ENCODE measurements at regions not wholly inside any gene's neighbourhood (a gene's known extent, or its start where the extent isn't known, plus 50 kb on each side); places are given as distances from the start of the nearest gene placed in this dataset.

- no peaks in the 10 kb centered on the region for H3K36me3 Mint-ChIP-seq (ENCODE audit: low read depth, unreplicated experiment)
- no peak for TF ChIP-seq CTCF (IDR thresholded peaks at IDR 0.05; ENCODE audit: unreplicated experiment)
- H3K4me1 Mint-ChIP-seq (ENCODE audit: unreplicated experiment), result no peaks in the 10 kb centered on the region
- peaks cover 4% of the 10 kb centered on the region for H3K27me3 Mint-ChIP-seq (ENCODE audit: unreplicated experiment)
- H3K27ac Mint-ChIP-seq (ENCODE audit: unreplicated experiment), result no peak overlapping the region
- H3K9me3 Mint-ChIP-seq (ENCODE audit: unreplicated experiment), result no peaks in the 10 kb centered on the region
- no peak overlapping the region for H3K4me3 Mint-ChIP-seq (ENCODE audit: unreplicated experiment)
- no peak for DNase-seq (ENCODE audit: low spot score)
Observed at GRCh38 chr1:30372792-30373433, 350.5 kb downstream of the MATN1 start.

- Mint-ChIP-seq H3K4me1 (ENCODE audit: unreplicated experiment) (no peaks in the 10 kb centered on the region), H3K9me3 (ENCODE audit: unreplicated experiment) (no peaks in the 10 kb centered on the region), H3K27me3 (ENCODE audit: unreplicated experiment) (peaks cover 4% of the 10 kb centered on the region), H3K4me3 (ENCODE audit: unreplicated experiment) (no peak overlapping the region), H3K36me3 (ENCODE audit: low read depth, unreplicated experiment) (no peaks in the 10 kb centered on the region), H3K27ac (ENCODE audit: unreplicated experiment) (no peak overlapping the region)
- DNase-seq (ENCODE audit: low spot score), result no peak
- no peak for TF ChIP-seq CTCF (IDR thresholded peaks at IDR 0.05; ENCODE audit: unreplicated experiment)
Observed at GRCh38 chr1:30371888-30372791, 351.2 kb downstream of the MATN1 start.

GRCh38 chr1:30371179-30371788 lies 352.1 kb downstream of the MATN1 start:
- Mint-ChIP-seq H3K27me3 (ENCODE audit: unreplicated experiment) (peaks cover 4% of the 10 kb centered on the region), H3K36me3 (ENCODE audit: low read depth, unreplicated experiment) (no peaks in the 10 kb centered on the region), H3K9me3 (ENCODE audit: unreplicated experiment) (no peaks in the 10 kb centered on the region), H3K4me3 (ENCODE audit: unreplicated experiment) (no peak overlapping the region), H3K4me1 (ENCODE audit: unreplicated experiment) (no peaks in the 10 kb centered on the region), H3K27ac (ENCODE audit: unreplicated experiment) (no peak overlapping the region)
- DNase-seq (ENCODE audit: low spot score), result no peak
- no peak for TF ChIP-seq CTCF (IDR thresholded peaks at IDR 0.05; ENCODE audit: unreplicated experiment)

- Mint-ChIP-seq H3K36me3 (ENCODE audit: low read depth, unreplicated experiment) (no peaks in the 10 kb centered on the region), H3K27me3 (ENCODE audit: unreplicated experiment) (peaks cover 1% of the 10 kb centered on the region), H3K4me1 (ENCODE audit: unreplicated experiment) (no peaks in the 10 kb centered on the region), H3K4me3 (ENCODE audit: unreplicated experiment) (no peak overlapping the region), H3K27ac (ENCODE audit: unreplicated experiment) (no peak overlapping the region), H3K9me3 (ENCODE audit: unreplicated experiment) (no peaks in the 10 kb centered on the region)
- no peak for DNase-seq (ENCODE audit: low spot score)
- no peak for TF ChIP-seq CTCF (IDR thresholded peaks at IDR 0.05; ENCODE audit: unreplicated experiment)
Observed at GRCh38 chr1:30368651-30369240, 354.6 kb downstream of the MATN1 start.

Measured in endothelial cell (in vitro differentiated cells).